DND-41 (cell line): ENCODE measurements at regions not wholly inside any gene's neighbourhood (a gene's known extent, or its start where the extent isn't known, plus 50 kb on each side); places are given as distances from the start of the nearest gene placed in this dataset.

Experiments used
- ATAC-seq: fragments of 200-7000 bp; cut with Tn5 transposase; 3 replicates; pipeline ENCODE4 v1.9.1; 2021; ENCODE audit warnings: low read depth; ENCODE audit not compliant: insufficient read depth
- DNase-seq: peaks from one replicate; pipeline ENCODE4 v3.0.0-alpha.2; 2020
- H2AFZ ChIP-seq: 2 replicates; pipeline ENCODE4 v1.6.0; 2012; ENCODE audit warnings: low read depth, low read length
- H3K27ac ChIP-seq: 2 replicates; pipeline ENCODE4 v1.5.1; 2012; ENCODE audit warnings: low read length, inconsistent platforms
- H3K27me3 ChIP-seq: fragments of 200-600 bp; sonication (generic); 2 replicates; pipeline ENCODE4 v1.6.0; 2012; ENCODE audit warnings: low read length, mild to moderate bottlenecking, inconsistent platforms; ENCODE audit not compliant: insufficient read depth, poor library complexity
- H3K36me3 ChIP-seq: 2 replicates; pipeline ENCODE4 v1.5.1; 2012; ENCODE audit warnings: low read length, inconsistent platforms; ENCODE audit not compliant: insufficient read depth
- H3K4me1 ChIP-seq: 2 replicates; pipeline ENCODE4 v1.5.1; 2012; ENCODE audit warnings: mild to moderate bottlenecking, low read length; ENCODE audit not compliant: insufficient read depth
- H3K4me2 ChIP-seq: 2 replicates; pipeline ENCODE4 v1.6.0; 2012; ENCODE audit warnings: mild to moderate bottlenecking, moderate library complexity, low read length, inconsistent platforms; ENCODE audit not compliant: insufficient read depth
- H3K4me3 ChIP-seq, 2 experiments: fragments of 200-600 bp in 1 of 2; shearing (Covaris generic) in 1 of 2; 2 replicates each; pipeline ENCODE4 v1.5.1; 2012 to 2016; ENCODE audit warnings: inconsistent platforms in 2 of 2, low read length in 2 of 2, mild to moderate bottlenecking in 2 of 2, low read depth in 1 of 2, moderate library complexity in 1 of 2
- H3K79me2 ChIP-seq: 2 replicates; pipeline ENCODE4 v1.6.0; 2012; ENCODE audit warnings: low read length, inconsistent platforms; ENCODE audit not compliant: insufficient read depth
- H3K9ac ChIP-seq: 2 replicates; pipeline ENCODE4 v1.6.0; 2012; ENCODE audit warnings: low read depth, mild to moderate bottlenecking, inconsistent platforms, low read length, moderate library complexity
- H3K9me3 ChIP-seq: 2 replicates; pipeline ENCODE4 v1.5.1; 2012; ENCODE audit warnings: low read length, moderate library complexity, mild to moderate bottlenecking, inconsistent platforms; ENCODE audit not compliant: insufficient read depth, severe bottlenecking
- H4K20me1 ChIP-seq: 2 replicates; pipeline ENCODE4 v1.6.0; 2012; ENCODE audit warnings: low read length; ENCODE audit not compliant: insufficient read depth
- EZH2 ChIP-seq: IDR thresholded peaks from 3 replicates; pipeline ENCODE4 v1.6.1; 2012; ENCODE audit warnings: borderline replicate concordance, low read depth, mild to moderate bottlenecking, moderate library complexity, low read length, inconsistent platforms; ENCODE audit not compliant: severe bottlenecking
- TF ChIP-seq, protein P1 (sequence below): IDR thresholded peaks from 2 replicates; pipeline ENCODE4 v1.5.1; 2012; ENCODE audit warnings: borderline replicate concordance, low read length, moderate library complexity, mild to moderate bottlenecking; ENCODE audit not compliant: poor library complexity, severe bottlenecking; ENCODE audit errors: extremely low read depth

DNA sequence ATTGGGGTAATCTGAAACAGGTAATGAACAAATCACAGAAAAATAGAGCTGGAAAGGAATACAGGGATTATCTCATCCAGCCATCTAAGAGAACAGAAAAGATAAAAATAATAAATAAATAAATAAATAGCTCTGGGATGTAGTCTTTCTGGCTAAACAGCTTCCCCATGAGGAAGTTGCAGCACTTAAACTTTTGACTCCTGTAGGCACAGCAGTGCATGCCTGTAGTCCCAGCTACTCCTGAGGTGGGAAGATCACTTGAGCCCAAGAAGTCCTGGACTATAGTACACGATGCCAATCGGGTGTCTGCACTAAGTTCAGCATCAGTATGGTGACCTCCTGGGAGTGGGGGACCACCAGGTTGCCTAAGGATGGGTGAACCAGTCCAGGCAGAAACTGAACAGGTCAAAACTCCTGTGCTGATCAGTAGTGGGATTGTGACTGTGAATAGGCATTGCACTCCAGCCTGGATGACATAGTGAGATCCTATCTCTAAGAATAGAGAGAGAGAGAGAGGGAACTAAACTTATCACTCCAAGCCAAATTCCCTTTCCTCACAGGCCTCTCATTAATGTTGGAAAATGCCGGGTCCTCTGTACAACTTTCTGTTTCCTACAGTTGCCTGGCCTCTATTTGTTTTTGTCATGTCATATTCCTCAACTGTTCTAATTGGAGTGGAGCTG, 61.7 kb upstream of the CDK13 start:
- H3K27me3 ChIP-seq, result peaks cover 15% of the 10 kb centered on the region
- DNase-seq (no peak), ATAC-seq (no peak)
- no peaks in the 10 kb centered on the region for H4K20me1 ChIP-seq
- no peaks in the 10 kb centered on the region for H3K4me1 ChIP-seq
- H3K27ac ChIP-seq, result no peak overlapping the region
- H3K79me2 ChIP-seq, result no peaks in the 10 kb centered on the region
- no peaks in the 10 kb centered on the region for H3K36me3 ChIP-seq
- H3K9ac ChIP-seq, result no peak overlapping the region
- TF ChIP-seq, protein P1, sequence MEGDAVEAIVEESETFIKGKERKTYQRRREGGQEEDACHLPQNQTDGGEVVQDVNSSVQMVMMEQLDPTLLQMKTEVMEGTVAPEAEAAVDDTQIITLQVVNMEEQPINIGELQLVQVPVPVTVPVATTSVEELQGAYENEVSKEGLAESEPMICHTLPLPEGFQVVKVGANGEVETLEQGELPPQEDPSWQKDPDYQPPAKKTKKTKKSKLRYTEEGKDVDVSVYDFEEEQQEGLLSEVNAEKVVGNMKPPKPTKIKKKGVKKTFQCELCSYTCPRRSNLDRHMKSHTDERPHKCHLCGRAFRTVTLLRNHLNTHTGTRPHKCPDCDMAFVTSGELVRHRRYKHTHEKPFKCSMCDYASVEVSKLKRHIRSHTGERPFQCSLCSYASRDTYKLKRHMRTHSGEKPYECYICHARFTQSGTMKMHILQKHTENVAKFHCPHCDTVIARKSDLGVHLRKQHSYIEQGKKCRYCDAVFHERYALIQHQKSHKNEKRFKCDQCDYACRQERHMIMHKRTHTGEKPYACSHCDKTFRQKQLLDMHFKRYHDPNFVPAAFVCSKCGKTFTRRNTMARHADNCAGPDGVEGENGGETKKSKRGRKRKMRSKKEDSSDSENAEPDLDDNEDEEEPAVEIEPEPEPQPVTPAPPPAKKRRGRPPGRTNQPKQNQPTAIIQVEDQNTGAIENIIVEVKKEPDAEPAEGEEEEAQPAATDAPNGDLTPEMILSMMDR, result no peak
- no peak for TF ChIP-seq EZH2
- H2AFZ ChIP-seq, result no peak overlapping the region
- no peaks in the 10 kb centered on the region for H3K9me3 ChIP-seq
- H3K4me2 ChIP-seq, result no peak overlapping the region
- H3K4me3 ChIP-seq, result no peak overlapping the region

DNA sequence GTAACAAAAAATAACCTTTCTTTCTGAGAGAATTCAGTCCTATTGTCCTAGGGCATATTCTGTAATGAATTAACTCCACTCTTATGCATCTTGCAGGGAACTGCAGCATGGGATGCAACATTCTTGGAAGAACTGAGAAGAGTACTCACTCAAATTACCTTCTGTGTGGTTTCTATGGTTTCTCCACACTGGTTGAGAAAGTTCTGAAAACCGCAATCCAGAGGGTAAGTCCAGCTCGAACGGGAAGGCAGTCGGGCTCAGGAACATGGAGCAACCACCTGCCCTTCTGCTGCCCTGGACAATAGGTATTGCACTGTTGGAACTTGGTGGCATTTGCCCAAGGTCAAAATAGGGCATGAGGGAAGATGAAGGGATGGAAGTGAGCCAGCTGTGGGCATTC, 59.6 kb upstream of the CDK13 start:
- no peak overlapping the region for H3K4me3 ChIP-seq
- TF ChIP-seq EZH2, result no peak
- TF ChIP-seq, protein P1, result no peak
- DNase-seq, result no peak

DNA sequence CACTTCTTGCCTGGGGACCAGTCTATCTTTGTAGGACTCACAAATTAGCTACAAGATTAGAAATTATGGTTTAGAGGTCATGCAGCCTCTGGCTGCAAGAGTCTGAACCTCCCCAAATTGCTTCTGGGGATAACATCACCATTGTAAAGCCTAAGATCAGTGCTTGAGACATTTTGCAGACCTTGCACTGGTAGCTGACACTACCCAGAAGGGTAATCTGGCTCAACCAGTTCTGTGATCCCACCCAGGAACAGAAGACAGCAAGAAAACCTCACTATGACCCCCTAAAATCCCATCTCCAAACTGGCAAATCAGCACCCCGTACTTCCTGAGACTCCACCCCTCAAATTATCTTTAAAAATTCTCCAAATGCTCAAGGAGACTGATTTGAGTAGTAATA, 58.2 kb upstream of the CDK13 start:
- peaks cover 15% of the 10 kb centered on the region for H3K27me3 ChIP-seq
- no peak for TF ChIP-seq EZH2

More for the DNA sequence above, 59.6 kb upstream of the CDK13 start:
- Histone ChIP-seq H3K4me1 (no peaks in the 10 kb centered on the region), H3K4me2 (no peak overlapping the region), H3K9me3 (no peaks in the 10 kb centered on the region), H3K27me3 (peaks cover 15% of the 10 kb centered on the region), H3K79me2 (no peaks in the 10 kb centered on the region), H2AFZ (no peak overlapping the region), H3K36me3 (no peaks in the 10 kb centered on the region), H4K20me1 (no peaks in the 10 kb centered on the region), H3K9ac (no peak overlapping the region), H3K27ac (no peak overlapping the region)
- ATAC-seq, result no peak

DNA sequence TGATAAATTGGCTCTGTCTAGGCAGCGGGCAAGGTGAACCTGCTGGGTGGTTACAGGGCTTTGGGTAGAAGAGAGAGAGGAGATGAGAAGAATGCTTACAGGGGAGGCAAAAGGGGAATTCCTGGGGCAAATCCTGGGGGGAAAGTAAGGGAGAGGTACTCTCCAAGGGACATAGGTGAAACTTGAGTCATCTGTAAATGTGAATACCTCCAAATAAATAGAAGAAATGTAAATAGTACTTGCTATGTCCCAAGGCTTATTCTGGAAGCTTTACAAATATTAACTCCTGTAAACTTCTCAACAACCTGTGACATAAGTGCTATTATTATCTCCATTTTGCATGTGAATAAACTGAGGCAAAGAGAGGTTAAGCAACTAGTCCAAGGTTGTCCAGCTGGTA, 57.7 kb upstream of the CDK13 start:
- Histone ChIP-seq H3K36me3 (no peaks in the 10 kb centered on the region), H3K9me3 (no peaks in the 10 kb centered on the region), H4K20me1 (no peaks in the 10 kb centered on the region), H3K4me2 (no peak overlapping the region), H3K27me3 (peaks cover 15% of the 10 kb centered on the region), H3K4me1 (no peaks in the 10 kb centered on the region), H3K4me3 (no peak overlapping the region), H3K9ac (no peak overlapping the region), H2AFZ (no peak overlapping the region), H3K79me2 (no peaks in the 10 kb centered on the region), H3K27ac (no peak overlapping the region)
- TF ChIP-seq, protein P1, result no peak
- TF ChIP-seq EZH2, result no peak
- ATAC-seq (no peak), DNase-seq (no peak)

More for the DNA sequence above, 58.2 kb upstream of the CDK13 start:
- ATAC-seq, result no peak
- H3K4me1 ChIP-seq, result no peaks in the 10 kb centered on the region
- H3K27ac ChIP-seq, result no peak overlapping the region
- H3K36me3 ChIP-seq, result no peaks in the 10 kb centered on the region
- no peaks in the 10 kb centered on the region for H4K20me1 ChIP-seq
- no peak overlapping the region for H2AFZ ChIP-seq
- no peak overlapping the region for H3K4me3 ChIP-seq
- no peak for DNase-seq
- no peak overlapping the region for H3K9ac ChIP-seq
- no peak overlapping the region for H3K4me2 ChIP-seq
- no peaks in the 10 kb centered on the region for H3K79me2 ChIP-seq
- H3K9me3 ChIP-seq, result no peaks in the 10 kb centered on the region
